ENCODE measurements at regions not wholly inside any gene's neighbourhood (a gene's known extent, or its start where the extent isn't known, plus 50 kb on each side); places are given as distances from the start of the nearest gene placed in this dataset.
"Not testable (repeated sequence)": the region's sequence is repeated elsewhere in the genome, so short reads cannot be mapped to it uniquely, and the experiment has no call there.

DNA sequence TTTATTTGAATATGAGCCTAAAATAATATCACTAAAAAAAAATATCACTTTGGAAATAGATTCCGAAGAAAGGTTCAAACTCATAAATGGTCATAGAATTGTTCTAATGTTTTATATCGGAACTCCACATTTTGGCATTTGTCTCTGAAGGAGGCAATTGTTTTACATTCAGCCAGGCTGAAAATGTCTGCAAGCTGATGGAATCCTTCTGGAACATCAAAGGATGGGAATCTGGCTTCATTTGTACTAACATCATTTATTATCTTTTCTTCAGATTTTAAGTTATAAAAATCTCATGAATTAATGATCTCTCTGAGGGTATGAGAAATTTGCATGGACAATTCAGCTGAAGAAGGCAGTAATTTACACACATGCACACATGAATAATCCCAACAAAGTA, 251.4 kb upstream of the RGMA start:
- DNase-seq: no peak

DNA sequence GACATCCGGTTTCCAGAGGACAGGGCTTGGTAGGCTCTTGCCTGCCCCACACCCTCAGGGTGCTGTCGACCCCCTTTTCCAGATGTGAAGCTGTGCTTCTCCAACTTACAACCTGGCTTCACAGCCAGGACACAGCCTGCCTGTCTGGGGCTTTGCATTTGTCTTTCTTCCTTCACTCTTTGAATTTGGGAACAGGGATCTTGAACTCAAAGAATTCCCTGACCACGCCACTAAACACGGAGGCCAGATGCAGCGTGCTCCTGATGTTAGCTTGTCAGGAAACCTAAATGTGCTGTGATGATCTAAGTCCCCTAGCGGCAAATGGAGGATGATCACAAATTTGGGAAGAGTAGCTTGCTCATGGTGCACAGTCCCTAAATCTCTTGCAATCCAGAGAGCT, 244.8 kb upstream of the RGMA start:
- no peak for DNase-seq

DNA sequence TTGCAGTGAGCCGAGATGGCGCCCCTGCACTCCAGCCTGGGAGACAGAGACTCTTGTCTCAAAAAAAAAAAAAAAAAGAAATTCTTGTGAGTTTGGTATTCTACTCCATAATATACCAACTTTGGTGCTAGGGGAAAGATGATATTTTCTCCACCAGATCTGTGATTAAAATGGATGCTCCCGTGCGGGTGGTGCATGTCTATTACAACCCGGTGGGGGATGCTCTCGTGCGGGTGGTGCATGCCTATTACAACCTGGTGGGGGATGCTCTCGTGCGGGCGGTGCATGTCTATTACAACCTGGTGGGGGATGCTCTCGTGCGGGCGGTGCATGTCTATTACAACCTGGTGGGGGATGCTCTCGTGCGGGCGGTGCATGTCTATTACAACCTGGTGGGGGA, 244.1 kb upstream of the RGMA start:
- not testable (repeated sequence) for DNase-seq

DNA sequence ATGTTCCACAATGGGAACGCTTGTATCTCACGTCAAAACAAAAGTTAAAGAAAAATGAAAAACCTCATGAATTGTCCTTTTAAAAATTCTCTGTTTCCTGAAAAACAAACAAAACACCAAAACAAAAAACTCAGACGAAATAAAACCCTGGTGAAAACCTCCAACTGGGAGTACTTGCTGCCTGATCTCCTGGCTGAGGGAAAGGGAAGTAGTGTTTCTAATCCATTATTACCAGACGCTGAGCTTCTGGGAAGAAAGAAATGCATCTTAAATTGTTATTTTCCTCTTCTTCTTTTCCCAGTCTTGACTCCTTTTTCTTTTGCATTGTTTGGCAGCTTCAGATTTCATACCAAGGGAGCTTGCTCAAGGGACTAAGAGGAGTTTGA, 243.2 kb upstream of the RGMA start:
- no peak for DNase-seq

DNA sequence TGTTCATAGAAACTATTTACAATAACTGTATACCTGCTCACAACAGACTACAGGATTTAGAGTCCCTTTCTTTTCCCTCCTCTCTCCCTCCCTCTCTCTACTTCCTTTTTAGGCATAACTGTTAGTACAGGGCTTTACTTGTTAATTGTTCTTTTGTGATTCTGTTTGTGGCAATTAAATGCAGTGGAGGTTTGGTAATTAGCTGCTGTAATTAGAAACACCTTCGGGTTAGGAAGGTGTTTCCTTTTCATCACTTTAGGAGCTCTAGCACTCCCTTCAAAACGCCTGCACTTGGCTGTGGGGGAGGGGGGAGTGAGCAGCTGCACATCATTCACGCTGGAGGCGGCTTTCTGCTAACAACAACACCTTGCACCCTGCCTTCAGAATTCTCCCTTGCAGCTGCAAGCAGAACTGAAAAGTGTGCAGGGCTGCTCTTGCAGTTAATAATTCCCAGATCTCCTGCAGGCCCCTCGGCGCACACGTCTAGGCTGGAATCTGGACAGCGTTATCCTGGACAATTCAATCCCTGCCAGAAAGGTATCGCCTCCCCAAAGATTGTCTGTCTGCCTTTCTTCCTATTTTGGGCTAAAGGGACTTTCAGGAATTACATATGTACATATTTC, 242.6 kb upstream of the RGMA start:
- DNase-seq: peak; percentile 57

DNA sequence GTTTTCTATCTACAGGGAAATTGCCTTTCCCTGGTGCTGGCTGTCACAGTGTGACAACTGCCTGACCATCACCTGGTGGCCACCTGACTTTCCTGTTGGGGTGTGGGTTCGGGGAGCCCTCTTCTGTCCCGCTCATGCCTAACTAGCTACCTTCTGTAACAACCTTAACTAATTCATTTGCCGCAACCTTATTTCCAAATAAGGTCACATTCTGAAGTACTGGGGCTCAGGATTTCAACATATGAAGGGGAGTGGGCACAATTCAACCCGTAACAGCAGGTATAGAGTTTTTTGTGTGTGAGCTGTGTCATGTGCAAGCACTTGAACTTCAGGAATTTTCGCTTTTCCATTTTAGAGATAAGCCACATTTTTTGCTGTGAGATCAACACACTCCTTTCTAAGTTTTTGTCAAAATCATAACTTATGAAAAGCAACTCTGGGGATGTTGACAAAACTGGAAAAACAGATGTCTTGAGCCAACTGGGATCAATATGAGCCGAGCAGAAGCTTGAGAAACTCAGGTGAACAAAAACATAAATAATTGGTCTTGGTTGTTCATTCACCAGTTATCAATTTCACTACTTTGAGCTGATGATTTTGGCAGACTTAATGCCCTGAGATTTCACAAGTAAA, 242.0 kb upstream of the RGMA start:
- DNase-seq: no peak

DNA sequence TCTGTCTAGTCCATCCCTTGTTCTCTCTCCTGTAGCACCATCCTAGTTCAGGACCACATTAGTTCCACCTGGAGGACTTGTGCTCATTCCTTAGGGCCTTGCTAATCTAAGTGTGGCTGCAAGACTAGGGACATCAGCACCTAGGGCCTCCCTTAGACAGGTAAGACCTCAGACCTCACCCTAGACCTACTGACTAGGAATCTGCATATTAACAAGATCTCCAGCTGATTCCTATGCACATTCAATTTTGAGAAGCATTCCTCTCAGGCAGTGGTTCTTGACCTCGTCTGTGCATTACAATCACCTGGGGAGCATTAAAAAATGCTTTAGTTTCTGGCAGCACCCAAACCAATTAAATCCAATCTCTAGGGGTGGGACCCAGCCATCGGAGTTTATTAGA, 238.4 kb upstream of the RGMA start:
- no peak for DNase-seq

DNA sequence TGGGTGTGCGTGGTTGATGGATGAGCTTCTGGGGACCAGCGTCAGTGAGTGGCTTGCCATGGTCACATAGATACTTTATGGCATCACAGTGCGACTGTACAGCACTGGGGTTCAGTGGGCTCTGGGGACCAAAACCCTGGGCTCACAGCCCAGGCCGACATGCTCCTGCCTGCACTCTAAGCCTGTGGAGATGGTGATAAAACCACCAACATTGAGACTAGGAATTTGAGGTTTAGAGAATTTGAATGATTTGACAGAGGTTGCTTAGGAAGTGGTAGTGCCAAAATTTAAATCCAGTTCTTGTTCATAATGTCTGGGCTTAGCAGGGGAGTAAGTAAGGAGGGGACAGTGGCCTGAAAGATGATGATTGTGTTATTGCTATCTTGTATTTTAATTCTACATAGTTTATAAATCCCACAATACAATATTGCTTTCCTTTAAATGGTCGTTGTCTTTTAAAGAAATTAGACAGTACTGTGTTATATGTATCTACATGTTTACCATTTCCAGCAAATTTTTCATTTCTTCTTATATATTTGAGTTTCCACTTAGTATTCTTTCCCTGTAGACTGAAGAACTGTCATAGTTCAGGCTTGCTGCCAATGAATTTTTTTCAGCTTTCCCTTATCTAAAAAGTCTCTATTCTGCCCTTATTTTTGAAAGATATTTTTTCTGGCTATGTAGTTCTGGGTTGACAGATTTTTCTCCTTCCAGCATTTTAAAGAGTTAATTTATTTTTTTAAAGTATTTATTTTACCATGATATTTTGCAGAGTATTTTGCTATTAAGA, 235.4 kb upstream of the RGMA start:
- DNase-seq: no peak

DNA sequence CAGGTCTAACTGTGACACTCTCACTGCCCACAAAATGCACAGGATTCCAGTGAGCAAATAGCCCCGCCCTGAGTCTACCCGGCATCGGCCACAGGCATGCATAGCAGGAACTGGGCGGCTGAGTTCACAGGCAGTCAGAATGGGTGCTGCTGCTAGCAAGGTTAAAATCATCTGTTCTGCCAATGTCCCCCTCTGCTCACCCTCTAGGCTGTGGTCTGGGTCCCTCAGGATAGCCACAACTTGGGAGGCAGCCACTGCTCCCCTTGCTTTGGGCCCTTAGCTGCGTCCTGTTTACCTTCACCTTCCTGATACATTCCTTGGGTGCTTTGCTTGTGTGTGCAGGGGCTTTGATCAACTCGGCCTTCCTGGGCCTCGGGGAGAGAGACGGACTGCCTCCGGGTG, 232.9 kb upstream of the RGMA start:
- DNase-seq: no peak

DNA sequence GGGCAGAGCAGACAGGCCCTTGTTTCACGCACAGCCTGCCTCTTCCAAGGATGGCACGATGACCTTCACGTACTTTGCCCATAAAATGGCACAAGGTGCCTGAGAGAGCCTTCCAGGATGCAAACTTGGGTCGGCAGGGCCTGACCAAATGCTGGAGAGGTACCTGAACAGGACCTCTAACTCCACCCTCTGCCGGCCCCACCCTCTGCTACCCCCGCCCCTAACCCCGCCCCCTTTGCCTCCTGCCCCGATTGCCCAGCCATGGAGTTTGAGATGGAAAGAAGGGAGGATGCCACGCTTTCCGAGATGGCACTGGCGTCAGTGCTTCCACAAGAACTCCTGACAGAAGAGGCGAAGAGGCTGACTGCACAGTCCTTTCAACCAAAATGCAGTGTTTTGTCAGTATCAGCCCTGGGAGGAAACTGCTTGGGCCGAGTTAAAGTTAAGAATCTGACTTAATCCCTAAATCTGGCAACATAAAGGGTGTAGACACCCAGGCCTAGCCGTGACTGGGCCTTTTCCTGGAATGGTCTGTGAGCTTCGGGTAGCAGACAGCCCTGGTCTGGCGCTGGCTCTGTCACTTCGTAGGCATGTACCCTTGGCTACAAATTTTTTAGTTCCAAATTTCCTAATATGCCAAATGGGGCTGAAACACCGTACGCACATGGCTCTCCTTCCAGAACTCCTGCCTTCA, 230.3 kb upstream of the RGMA start:
- DNase-seq: no peak

DNA sequence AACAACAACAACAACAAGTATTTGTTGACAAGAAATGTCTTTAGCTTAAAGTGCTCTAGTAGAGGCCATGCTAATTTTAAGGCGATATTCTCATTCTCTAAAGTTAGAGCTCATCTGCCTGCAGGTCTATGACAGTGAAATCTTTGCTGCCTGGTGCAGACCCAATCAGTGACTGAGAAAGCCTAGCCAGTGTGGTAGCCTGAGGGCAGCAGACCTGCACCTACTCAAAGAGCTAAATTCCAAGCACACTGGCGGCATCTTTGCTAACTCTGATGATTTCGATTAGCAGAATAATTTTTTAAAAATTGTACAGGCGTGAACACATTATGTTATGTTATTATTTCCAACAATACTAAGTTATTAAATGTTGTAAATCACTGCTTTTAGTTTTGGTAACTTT, 228.8 kb upstream of the RGMA start:
- DNase-seq: no peak

DNA sequence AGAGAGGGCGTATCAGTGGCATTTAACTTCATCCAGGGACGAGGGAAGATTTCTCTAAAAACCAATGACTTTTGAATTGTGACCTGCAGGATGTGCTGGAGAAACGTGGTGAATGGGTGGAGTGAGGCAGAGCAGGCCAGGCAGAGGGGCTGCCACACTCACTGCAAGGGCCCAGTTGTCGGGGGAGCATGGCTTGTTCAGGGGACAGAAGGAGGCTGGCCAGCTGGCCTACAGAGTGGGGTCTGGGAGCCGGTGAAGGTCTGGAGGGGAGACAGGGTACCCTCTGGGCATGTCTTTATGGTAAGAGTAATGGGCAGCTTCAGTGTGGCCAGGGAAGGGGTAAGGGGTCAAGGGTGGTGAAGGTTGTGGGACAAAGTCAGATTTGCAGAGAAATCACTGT, 225.2 kb upstream of the RGMA start:
- DNase-seq: no peak

DNA sequence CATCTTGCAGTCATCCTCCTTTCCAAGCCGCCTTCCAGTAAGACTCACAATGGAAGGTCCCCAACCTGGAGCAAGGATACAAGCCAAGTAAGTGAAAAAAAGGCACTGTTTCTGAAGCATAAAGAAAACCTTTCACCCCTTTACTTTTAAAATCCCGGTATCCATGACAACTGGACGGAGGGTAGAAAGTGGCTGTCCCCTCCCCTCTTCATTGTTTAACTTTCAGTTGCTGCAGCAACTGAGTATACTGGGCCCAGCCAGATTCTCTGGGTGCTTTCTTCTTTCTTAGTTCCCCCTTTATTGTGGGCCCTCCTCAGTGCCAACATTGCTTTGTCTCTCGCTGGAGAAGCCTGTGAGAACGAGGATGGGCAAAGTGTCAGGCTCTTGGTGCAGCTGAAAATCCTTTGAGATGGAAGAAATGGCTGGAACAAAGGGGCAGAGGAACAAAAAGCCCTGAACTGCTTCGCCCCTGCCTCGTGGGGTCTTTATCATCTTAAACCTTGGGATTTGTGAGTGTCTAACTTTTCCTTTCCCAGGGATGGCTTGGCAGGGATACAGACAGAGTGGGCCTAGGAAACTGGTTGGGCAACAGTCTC, 224.0 kb upstream of the RGMA start:
- DNase-seq: no peak

DNA sequence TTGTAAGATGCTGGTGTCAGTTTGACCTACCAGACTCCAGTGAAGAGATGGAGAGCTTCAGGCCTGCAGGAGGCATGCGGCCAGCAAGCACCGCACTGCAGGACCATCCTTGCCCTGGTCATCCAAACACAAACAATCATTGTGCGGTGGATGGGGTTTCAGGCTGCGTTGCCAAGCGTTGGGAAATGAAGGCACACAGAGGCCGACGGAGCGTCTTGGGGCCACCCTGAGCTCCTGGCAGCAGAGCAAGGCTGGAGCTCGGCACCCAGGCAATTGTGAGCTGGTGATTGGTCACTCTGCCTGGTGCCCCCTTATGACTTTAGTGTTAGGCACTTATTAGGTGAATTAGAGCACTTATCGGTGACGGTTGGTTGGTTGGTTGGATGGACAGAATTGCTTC, 222.6 kb upstream of the RGMA start:
- DNase-seq: no peak

DNA sequence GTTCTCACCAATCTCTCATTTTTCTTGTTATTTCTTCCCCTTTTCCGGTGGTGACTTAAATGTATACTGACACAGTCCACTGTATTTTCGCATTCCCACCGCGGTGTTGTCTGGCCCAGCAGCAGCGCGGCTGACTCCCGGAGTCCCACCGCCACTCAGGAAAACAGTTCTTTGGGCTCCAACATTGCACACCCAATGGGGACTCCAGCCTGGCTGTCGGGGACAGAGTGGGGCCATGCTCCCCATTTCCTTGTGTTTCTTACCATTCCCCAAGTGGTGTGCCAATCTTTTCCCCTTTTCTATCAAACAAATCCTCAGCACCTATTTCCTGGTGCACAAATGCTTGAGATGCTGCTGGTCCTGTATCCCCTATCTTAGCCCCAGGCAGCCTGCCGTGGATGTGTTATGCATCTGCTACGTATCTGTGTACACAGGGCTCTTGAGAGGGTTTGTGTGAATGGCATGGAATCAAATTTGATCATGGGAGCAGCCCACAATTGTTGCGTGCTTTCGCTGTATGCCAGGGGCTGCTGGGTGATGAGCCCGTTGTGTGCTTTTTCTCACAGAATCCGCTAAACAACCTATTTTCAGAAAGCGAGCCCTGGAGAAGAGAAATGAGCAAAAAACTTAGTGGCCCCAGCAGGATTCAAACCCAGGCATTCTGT, 219.1 kb upstream of the RGMA start:
- no peak for DNase-seq

DNA sequence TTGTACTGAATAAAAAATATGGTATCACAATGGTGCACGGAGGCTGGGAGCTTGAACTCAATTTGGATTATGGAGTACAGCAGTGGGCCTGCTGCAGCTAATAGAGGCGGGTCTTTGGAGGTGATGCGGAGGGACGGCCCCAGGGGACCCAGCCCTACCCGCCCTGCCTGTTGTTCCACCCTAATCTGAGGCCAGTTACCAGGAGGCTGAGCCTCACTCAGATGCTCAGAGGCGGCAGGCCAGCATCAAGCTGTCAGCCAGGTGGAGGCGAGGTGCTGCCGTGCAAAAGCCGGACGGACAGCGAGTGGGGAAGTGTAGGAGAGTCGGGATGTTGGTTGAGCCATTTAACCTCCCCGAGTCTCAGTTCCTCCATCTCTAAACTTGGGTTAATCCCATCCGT, 218.5 kb upstream of the RGMA start:
- DNase-seq: no peak

DNA sequence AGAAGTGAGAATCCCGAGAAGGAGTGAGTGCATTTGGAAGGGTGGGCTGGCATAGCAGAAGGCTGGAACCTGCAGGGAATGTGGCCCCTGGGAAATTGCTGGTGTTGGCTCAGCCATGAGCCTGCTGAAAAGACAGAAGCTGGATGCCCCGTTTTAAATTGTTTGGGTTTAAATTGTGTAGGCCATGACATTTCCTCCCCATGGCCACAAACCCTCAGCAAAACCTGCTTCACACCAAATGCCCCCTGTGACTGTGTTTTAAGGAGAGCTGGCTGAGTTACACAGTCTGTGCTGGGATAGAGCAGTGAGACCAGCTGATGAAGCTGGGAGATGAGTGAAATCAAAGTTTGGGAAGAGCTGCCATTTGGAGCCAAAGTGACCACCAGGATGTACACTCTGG, 216.3 kb upstream of the RGMA start:
- no peak for DNase-seq

DNA sequence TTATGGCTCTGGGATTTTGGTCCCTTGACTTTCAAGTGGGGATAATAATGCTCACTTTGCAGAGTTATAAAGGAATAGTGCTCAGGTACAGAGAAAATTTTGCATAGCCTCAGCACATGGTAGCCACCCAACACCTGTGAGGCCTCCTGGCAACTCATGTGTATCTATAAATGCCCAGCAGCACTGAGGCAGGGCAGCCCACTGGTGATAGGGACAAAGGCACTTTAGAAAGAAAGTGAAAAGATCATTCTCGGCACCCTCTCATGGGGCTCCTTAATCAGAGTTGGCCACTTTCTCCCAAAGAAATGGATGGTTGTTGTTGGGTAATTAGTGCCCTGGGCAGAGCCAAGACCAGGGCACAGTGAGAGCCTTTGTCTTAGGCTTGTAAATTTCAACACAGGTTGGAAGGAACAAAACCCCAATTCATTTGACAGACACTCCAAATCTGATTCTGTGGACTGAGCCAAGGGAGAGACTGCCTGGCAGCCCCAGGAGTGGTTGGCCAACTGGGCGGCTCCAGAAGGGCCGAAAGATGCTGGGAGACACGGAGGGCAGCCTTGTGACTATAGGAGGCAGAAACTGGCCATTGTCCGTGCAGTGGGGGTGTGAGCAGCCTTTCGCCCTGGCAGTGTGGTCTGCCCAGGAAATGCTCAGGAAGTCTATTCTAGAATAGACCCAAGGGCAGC, 213.2 kb upstream of the RGMA start:
- DNase-seq: no peak

DNA sequence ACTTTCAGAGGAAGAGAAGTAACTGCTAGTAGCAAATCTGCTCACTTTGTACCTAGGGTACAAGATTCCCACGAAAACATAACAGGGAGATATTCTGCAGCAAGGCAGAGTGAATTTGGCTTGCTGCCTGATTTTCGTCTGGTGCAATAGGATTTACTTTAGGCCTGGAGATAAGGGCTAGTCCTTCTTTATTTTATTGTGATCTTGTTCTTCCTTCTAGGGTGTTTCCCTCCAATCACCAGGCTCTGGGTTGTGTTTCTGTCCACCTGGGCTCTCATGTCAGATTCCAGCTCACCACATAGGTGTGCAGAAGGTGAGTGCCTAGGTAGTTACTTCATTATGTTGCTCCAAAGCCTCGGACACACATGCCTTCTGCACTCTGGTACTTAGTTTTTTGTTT, 211.8 kb upstream of the RGMA start:
- no peak for DNase-seq

DNA sequence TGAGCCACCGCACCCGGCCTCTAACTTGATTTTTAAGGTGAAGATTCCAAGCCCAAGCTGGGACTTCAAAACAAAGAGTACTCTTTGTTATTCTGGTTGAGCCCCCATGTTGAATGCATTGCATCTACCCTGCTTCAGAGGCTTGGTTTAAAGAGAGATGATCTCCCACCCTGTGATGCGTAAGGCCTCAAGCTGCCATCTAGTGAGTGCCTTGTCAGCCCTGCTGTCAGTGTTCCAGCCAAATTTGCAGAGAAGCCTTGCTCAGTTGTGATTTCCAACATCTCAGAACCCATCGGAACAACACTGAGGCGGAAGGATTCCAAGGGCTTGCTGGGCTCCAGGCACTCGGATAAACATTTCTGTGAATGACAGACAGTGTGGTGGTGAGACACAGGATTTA, 210.7 kb upstream of the RGMA start:
- no peak for DNase-seq

DNA sequence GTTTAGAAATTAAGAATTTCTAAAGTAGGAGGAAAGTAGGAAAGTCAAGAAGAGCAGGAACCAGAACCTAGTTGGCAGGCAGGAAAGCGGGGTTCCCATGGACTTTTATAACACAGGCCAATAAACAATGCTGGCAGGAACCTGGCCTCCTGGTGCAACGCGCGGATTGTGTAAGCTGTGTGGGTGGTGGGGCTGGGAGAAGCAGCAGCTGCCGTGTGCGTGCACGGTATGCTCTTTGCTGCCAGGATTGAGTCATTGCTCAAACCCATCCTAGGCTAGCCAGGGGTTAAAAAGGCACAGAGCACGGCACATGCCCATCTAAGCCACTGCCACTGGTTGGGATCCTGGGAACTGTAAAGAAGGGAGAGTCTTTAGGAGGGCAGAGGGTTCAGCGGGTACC, 209.9 kb upstream of the RGMA start:
- no peak for DNase-seq

DNA sequence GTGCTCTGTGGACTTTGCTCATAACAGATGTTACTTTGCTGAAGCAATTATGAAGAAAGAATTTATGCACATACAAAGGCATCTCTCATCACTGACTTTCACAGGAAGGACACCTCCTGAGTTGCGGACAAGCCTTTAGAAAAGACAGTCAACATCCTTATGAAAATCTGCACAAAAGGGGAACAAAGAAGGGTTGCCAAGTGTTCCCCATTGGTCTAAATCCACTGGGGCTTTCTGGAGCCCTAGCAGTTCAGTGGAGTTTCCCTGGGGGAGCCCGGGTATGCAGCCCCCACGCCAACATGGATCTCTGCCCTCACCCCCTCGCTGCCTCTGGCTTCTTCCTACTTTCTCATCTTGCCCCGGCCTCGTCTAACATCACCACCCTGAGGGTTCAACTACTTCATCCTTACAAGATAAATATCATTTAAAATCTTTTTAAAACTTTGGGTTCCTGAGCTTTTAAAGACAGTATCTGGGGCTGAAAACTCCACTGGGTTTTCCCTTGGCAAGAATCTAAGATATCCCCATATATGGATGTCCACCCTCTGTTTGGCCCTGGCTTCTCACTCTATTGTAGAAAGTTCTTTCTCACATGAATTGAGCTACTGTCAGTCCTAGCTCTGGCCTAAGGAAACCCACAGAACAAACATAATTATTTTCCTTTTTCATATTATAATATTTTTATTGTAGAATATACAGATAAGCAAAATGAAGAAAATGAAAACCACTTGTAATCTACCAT, 207.9 kb upstream of the RGMA start:
- no peak for DNase-seq

All from NCI-H2227 treated with DMSO at 0.1 percent for 48 hours (cell line).